OCI-LY1 (cell line): ENCODE measurements at regions not wholly inside any gene's neighbourhood (a gene's known extent, or its start where the extent isn't known, plus 50 kb on each side); places are given as distances from the start of the nearest gene placed in this dataset.

Experiments
- CTCF ChIP-seq: fragments of 200-600 bp; sonication (generic), shearing (Covaris generic); IDR thresholded peaks from 2 replicates; pipeline ENCODE4 v1.5.1; 2017; ENCODE audit warnings: mild to moderate bottlenecking, antibody characterized with exemption, low read length, moderate library complexity, mixed read lengths
- EZH2 ChIP-seq: fragments of 200-600 bp; sonication (generic), shearing (Covaris generic); IDR thresholded peaks from 2 replicates; pipeline ENCODE4 v1.8.0; 2017; ENCODE audit warnings: borderline replicate concordance, mixed run types, mild to moderate bottlenecking, antibody characterized with exemption, low read length, moderate library complexity, mixed read lengths

GRCh38 chr2:15816226-15816625 is 124.1 kb upstream of the MYCN start:
- TF ChIP-seq CTCF = no peak
- no peak for TF ChIP-seq EZH2
